Nephron (organoid): ENCODE measurements at regions not wholly inside any gene's neighbourhood (a gene's known extent, or its start where the extent isn't known, plus 50 kb on each side); places are given as distances from the start of the nearest gene placed in this dataset.

Source experiments
- H3K27ac Mint-ChIP-seq, 3 experiments: 2 replicates each; pipeline ENCODE4 v1.8.0; 2020; ENCODE audit warnings: mixed read lengths in 3 of 3, mild to moderate bottlenecking in 2 of 3, moderate library complexity in 1 of 3
- H3K27me3 Mint-ChIP-seq: 2 replicates; pipeline ENCODE4 v1.8.0; 2021; ENCODE audit warnings: low read depth, mild to moderate bottlenecking, moderate library complexity, mixed read lengths
- H3K36me3 Mint-ChIP-seq: 2 replicates; pipeline ENCODE4 v1.8.0; 2020; ENCODE audit warnings: low read depth, mixed read lengths
- H3K4me1 Mint-ChIP-seq: 2 replicates; pipeline ENCODE4 v1.8.0; 2020; ENCODE audit warnings: mixed read lengths
- H3K4me3 Mint-ChIP-seq, 3 experiments: 2 replicates each; pipeline ENCODE4 v1.8.0; 2020; ENCODE audit warnings: mild to moderate bottlenecking in 3 of 3, mixed read lengths in 3 of 3, moderate library complexity in 2 of 3
- H3K9me3 Mint-ChIP-seq: 2 replicates; pipeline ENCODE4 v1.8.0; 2020; ENCODE audit warnings: mixed read lengths
- TF ChIP-seq, protein P1 (sequence below), 3 experiments: fragments of 200-600 bp; sonication (generic); IDR thresholded peaks; one replicate each; pipeline ENCODE4 v1.5.0; 2021; ENCODE audit warnings: antibody characterized with exemption in 3 of 3; ENCODE audit not compliant: unreplicated experiment in 3 of 3

- H3K27me3 Mint-ChIP-seq: no peaks in the 10 kb centered on the region
- no peaks in the 10 kb centered on the region for H3K9me3 Mint-ChIP-seq
- TF ChIP-seq, protein P1, sequence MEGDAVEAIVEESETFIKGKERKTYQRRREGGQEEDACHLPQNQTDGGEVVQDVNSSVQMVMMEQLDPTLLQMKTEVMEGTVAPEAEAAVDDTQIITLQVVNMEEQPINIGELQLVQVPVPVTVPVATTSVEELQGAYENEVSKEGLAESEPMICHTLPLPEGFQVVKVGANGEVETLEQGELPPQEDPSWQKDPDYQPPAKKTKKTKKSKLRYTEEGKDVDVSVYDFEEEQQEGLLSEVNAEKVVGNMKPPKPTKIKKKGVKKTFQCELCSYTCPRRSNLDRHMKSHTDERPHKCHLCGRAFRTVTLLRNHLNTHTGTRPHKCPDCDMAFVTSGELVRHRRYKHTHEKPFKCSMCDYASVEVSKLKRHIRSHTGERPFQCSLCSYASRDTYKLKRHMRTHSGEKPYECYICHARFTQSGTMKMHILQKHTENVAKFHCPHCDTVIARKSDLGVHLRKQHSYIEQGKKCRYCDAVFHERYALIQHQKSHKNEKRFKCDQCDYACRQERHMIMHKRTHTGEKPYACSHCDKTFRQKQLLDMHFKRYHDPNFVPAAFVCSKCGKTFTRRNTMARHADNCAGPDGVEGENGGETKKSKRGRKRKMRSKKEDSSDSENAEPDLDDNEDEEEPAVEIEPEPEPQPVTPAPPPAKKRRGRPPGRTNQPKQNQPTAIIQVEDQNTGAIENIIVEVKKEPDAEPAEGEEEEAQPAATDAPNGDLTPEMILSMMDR (IDR thresholded peaks at IDR 0.05; ENCODE audit: unreplicated experiment in 3 of 3): no peak
- H3K4me3 Mint-ChIP-seq: no peak overlapping the region
- H3K27ac Mint-ChIP-seq: no peak overlapping the region
- no peaks in the 10 kb centered on the region for H3K36me3 Mint-ChIP-seq
- peaks cover 11% of the 10 kb centered on the region for H3K4me1 Mint-ChIP-seq
Measured at GRCh38 chr20:9920866-9921265, 82.0 kb upstream of the PAK5 start.

GRCh38 chr20:9919271-9920014, 80.6 kb upstream of the PAK5 start:
- H3K36me3 Mint-ChIP-seq: no peaks in the 10 kb centered on the region
- no peaks in the 10 kb centered on the region for H3K9me3 Mint-ChIP-seq
- peaks cover 11% of the 10 kb centered on the region for H3K4me1 Mint-ChIP-seq
- TF ChIP-seq, protein P1 (IDR thresholded peaks at IDR 0.05; ENCODE audit: unreplicated experiment in 3 of 3): no peak
- H3K27me3 Mint-ChIP-seq: peaks cover 5% of the 10 kb centered on the region
- H3K4me3 Mint-ChIP-seq: no peak overlapping the region
- H3K27ac Mint-ChIP-seq: no peak overlapping the region

GRCh38 chr20:9918348-9918747, 79.5 kb upstream of the PAK5 start:
- Mint-ChIP-seq H3K27me3 (peaks cover 5% of the 10 kb centered on the region), H3K27ac (no peak overlapping the region), H3K9me3 (no peaks in the 10 kb centered on the region), H3K36me3 (no peaks in the 10 kb centered on the region), H3K4me1 (peaks cover 11% of the 10 kb centered on the region), H3K4me3 (no peak overlapping the region)
- TF ChIP-seq, protein P1 (IDR thresholded peaks at IDR 0.05; ENCODE audit: unreplicated experiment in 3 of 3): no peak

DNA sequence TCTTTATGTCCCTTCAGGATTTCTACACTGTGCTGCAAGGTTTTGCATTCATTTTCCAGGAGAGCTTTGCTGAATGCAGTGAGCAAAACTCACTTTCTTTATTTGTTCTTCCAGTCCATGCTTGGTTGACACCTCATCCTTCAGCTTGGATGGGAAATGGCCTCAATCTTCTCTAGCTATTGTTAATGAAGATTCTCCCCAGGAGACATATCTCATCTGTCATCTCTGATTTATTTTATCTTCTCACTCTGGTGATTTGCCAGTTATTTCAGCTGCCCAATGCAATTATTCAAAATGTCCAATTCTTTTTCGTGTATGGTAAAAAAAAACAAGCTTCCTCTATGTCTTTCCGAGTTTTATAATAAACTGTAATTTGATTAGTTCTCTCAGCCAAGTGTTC, 77.9 kb upstream of the PAK5 start:
- Mint-ChIP-seq H3K36me3 (no peaks in the 10 kb centered on the region), H3K4me3 (no peak overlapping the region), H3K4me1 (peaks cover 11% of the 10 kb centered on the region), H3K27ac (no peak overlapping the region), H3K27me3 (peaks cover 5% of the 10 kb centered on the region), H3K9me3 (no peaks in the 10 kb centered on the region)
- TF ChIP-seq, protein P1 (IDR thresholded peaks at IDR 0.05; ENCODE audit: unreplicated experiment in 3 of 3): no peak

DNA sequence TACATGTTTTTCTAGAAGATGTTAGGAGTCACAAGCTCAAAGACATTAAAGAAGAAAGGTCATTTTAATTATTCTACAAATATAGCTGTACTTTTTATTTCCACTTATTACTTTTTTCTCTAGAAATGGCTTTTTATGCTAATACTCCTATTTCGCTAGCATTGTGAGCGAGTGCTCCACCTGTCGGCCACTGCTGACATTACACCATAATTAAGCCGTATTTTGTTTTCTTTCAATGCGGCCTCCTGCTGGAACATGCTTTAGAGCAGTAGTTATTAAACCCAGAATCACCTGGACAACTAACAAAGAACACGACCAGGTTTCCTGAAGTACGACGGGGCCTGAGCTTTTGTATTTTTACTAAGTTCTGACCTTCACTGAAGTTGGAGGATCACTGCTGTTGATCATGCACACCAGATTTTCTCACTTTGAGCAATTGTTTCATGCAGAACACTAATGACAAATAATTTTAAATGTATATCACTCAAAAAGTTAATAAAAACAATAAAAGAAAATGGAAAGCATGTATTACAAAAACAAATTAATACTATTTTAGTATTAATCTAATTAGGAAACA, 74.1 kb upstream of the PAK5 start:
- peaks cover 5% of the 10 kb centered on the region for H3K27me3 Mint-ChIP-seq
- H3K9me3 Mint-ChIP-seq: no peaks in the 10 kb centered on the region
- H3K27ac Mint-ChIP-seq: no peak overlapping the region

More for the DNA sequence above, 74.1 kb upstream of the PAK5 start:
- no peaks in the 10 kb centered on the region for H3K36me3 Mint-ChIP-seq
- peaks cover 11% of the 10 kb centered on the region for H3K4me1 Mint-ChIP-seq
- TF ChIP-seq, protein P1 (IDR thresholded peaks at IDR 0.05; ENCODE audit: unreplicated experiment in 3 of 3): peak; percentile 71 to 80 (median 73)
- H3K4me3 Mint-ChIP-seq: no peak overlapping the region
